ENCODE measurements at regions not wholly inside any gene's neighbourhood (a gene's known extent, or its start where the extent isn't known, plus 50 kb on each side); places are given as distances from the start of the nearest gene placed in this dataset.
"Not testable (repeated sequence)": the region's sequence is repeated elsewhere in the genome, so short reads cannot be mapped to it uniquely, and the experiment has no call there.

- no peak for DNase-seq
These were observed 62.6 kb downstream of the DUSP6 start for GRCh38 chr12:89289720-89290119.

GRCh38 chr12:89288959-89289358 lies 63.3 kb downstream of the DUSP6 start:
- no peak for DNase-seq

- DNase-seq, result no peak
These were observed 65.8 kb downstream of the DUSP6 start for GRCh38 chr12:89286501-89286900.

- DNase-seq, result no peak
These were observed 70.8 kb downstream of the DUSP6 start for GRCh38 chr12:89281539-89281867.

- no peak for DNase-seq
These were observed 71.3 kb downstream of the DUSP6 start for GRCh38 chr12:89280833-89281538.

- no peak for DNase-seq
These were observed 72.8 kb downstream of the DUSP6 start for GRCh38 chr12:89279499-89279898.

- DNase-seq, result no peak
These were observed 73.4 kb downstream of the DUSP6 start for GRCh38 chr12:89278862-89279261.

- no peak for DNase-seq
These were observed 74.1 kb downstream of the DUSP6 start for GRCh38 chr12:89278169-89278568.

GRCh38 chr12:89276860-89277259 lies 75.4 kb downstream of the DUSP6 start:
- DNase-seq, result no peak

GRCh38 chr12:89273525-89273924 lies 78.8 kb downstream of the DUSP6 start:
- DNase-seq, result no peak

- no peak for DNase-seq
These were observed 81.8 kb downstream of the DUSP6 start for GRCh38 chr12:89270548-89270947.

GRCh38 chr12:89269174-89269573 lies 83.1 kb downstream of the DUSP6 start:
- DNase-seq, result no peak

- no peak for DNase-seq
These were observed 84.9 kb downstream of the DUSP6 start for GRCh38 chr12:89267404-89267803.

GRCh38 chr12:89266574-89267188 lies 85.6 kb downstream of the DUSP6 start:
- not testable (repeated sequence) for DNase-seq

- no peak for DNase-seq
These were observed 87.5 kb downstream of the DUSP6 start for GRCh38 chr12:89264837-89265236.

- DNase-seq, result no peak
These were observed 88.4 kb downstream of the DUSP6 start for GRCh38 chr12:89263900-89264299.

- no peak for DNase-seq
These were observed 89.3 kb downstream of the DUSP6 start for GRCh38 chr12:89262855-89263552.

- DNase-seq, result no peak
These were observed 90.3 kb downstream of the DUSP6 start for GRCh38 chr12:89261982-89262381.

- DNase-seq, result no peak
These were observed 91.3 kb downstream of the DUSP6 start for GRCh38 chr12:89260841-89261637.

GRCh38 chr12:89259821-89260220 lies 92.5 kb downstream of the DUSP6 start:
- DNase-seq, result no peak

GRCh38 chr12:89258240-89258969 lies 93.9 kb downstream of the DUSP6 start:
- DNase-seq, result no peak

GRCh38 chr12:89257340-89257739 lies 95.0 kb downstream of the DUSP6 start:
- DNase-seq, result no peak

- no peak for DNase-seq
These were observed 96.2 kb downstream of the DUSP6 start for GRCh38 chr12:89256060-89256459.

Data from stimulated activated CD4-positive, alpha-beta T cell treated with anti-CD3 and anti-CD28 coated beads, Interleukin-4, amount 100 ng/mL, for 1 hour (primary cell).